Body of pancreas (tissue), 4 donors: ENCODE measurements at regions not wholly inside any gene's neighbourhood (a gene's known extent, or its start where the extent isn't known, plus 50 kb on each side); places are given as distances from the start of the nearest gene placed in this dataset.

Experiments used
- ATAC-seq: fragments of 150-250 bp; one replicate; pipeline ENCODE4 v1.9.1; 2016
- DNase-seq, 4 donors: peaks; one replicate each; pipeline ENCODE4 v3.0.0-alpha.2; 2019
- H3K27ac ChIP-seq, 4 donors: fragments of 200-600 bp; sonication (generic); 1 replicate in 3 of 4; 2 replicates in 1 of 4; pipeline versions ENCODE4 v1.5.1 to v1.6.1; 2016 to 2019; ENCODE audit warnings: mild to moderate bottlenecking in 1 of 4, mixed read lengths in 1 of 4, moderate library complexity in 1 of 4
- H3K27me3 ChIP-seq, 2 donors: fragments of 200-600 bp; sonication (generic); one replicate each; pipeline ENCODE4 v1.6.0; 2016; ENCODE audit warnings: mild to moderate bottlenecking in 1 of 2
- H3K36me3 ChIP-seq, 2 donors: fragments of 200-600 bp; sonication (generic); replicated peaks in 1 of 2; 2 replicates each; pipeline ENCODE4 v1.5.1; 2016; ENCODE audit warnings: low read depth in 2 of 2; ENCODE audit not compliant: insufficient read depth in 1 of 2
- H3K4me1 ChIP-seq: fragments of 200-600 bp; sonication (generic); one replicate; pipeline ENCODE4 v1.6.0; 2016
- H3K4me3 ChIP-seq, 2 donors: fragments of 200-600 bp; sonication (generic); 1 replicate in 1 of 2; 2 replicates in 1 of 2; pipeline ENCODE4 v1.5.1; 2016 to 2019
- H3K9me3 ChIP-seq, 3 donors: fragments of 200-600 bp; sonication (generic); 1 replicate in 2 of 3; 2 replicates in 1 of 3; pipeline ENCODE4 v1.5.1; 2016
- CTCF ChIP-seq, 7 experiments: fragments of 450-650 bp in 4 of 7; fragments of 200-600 bp in 3 of 7; sonication (generic) in 3 of 7; IDR thresholded peaks; one replicate each; pipeline ENCODE4 v1.5.1; 2016 to 2019; ENCODE audit warnings: antibody characterized with exemption in 7 of 7
- POLR2A ChIP-seq, 3 donors: fragments of 450-650 bp; IDR thresholded peaks; one replicate each; pipeline ENCODE4 v1.6.1; 2016; ENCODE audit warnings: antibody characterized with exemption in 3 of 3, mild to moderate bottlenecking in 2 of 3
- WGBS, 2 donors: methylation state at CpG; one replicate each; pipeline ENCODE4 v1.1.5; 2017; 5-methylcytosine and 5-hydroxymethylcytosine counted together
- intact Hi-C: fragments of 100-400 bp; cut with DNase I; formaldehyde crosslinking; loops from one replicate; pipeline ENCODE4 v1.15.1; 2023

DNA sequence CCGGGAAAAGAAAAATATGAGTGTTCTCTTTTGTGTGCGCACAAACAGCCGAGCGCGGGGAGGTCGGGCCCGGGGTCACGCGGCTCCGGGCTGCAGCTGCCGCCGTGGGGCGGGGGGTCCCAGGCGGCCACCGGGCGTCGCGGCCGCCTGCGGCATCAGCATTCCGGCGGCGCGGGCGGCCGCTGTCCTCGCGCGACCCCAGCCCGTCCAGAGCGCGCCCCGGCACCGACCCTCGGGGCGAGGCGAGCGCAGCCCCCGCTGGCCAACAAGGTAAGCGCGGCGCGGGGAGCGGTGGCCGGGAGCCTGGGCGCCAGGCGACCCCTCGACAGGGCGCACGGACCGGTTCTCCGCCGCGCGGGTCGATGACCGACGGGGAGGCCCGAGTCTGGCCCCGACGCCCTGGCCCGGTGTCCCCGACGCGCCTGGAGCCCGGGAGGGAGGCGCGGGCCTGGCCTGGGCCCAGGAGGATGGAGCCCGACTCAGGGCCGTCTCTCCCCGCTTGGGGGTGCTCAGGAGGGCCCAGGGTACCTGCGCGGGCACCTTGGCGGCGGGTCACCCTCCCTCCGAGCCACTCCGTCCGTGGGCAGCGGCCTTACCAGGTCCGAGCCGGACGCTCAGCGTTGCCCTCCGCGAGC lies 103.9 kb upstream of the DIO3 start:
- no peak for ATAC-seq
- H3K36me3 ChIP-seq, result no peaks in the 10 kb centered on the region
- TF ChIP-seq POLR2A (IDR thresholded peaks at IDR 0.05) (no peak), CTCF (IDR thresholded peaks at IDR 0.05) (no peak)
- H3K4me1 ChIP-seq, result peaks cover 18% of the 10 kb centered on the region
- no peak for DNase-seq
- no peak overlapping the region for H3K4me3 ChIP-seq
- intact Hi-C loops, result no loop called here
- no peaks in the 10 kb centered on the region for H3K9me3 ChIP-seq
- H3K27ac ChIP-seq, result no peak overlapping the region
- 9 to 26% methylated on average over 22 to 42 of the region's 85 CpGs for WGBS, 2 donors
- peaks cover 17 to 25% of the 10 kb centered on the region in 2 donors for H3K27me3 ChIP-seq

DNA sequence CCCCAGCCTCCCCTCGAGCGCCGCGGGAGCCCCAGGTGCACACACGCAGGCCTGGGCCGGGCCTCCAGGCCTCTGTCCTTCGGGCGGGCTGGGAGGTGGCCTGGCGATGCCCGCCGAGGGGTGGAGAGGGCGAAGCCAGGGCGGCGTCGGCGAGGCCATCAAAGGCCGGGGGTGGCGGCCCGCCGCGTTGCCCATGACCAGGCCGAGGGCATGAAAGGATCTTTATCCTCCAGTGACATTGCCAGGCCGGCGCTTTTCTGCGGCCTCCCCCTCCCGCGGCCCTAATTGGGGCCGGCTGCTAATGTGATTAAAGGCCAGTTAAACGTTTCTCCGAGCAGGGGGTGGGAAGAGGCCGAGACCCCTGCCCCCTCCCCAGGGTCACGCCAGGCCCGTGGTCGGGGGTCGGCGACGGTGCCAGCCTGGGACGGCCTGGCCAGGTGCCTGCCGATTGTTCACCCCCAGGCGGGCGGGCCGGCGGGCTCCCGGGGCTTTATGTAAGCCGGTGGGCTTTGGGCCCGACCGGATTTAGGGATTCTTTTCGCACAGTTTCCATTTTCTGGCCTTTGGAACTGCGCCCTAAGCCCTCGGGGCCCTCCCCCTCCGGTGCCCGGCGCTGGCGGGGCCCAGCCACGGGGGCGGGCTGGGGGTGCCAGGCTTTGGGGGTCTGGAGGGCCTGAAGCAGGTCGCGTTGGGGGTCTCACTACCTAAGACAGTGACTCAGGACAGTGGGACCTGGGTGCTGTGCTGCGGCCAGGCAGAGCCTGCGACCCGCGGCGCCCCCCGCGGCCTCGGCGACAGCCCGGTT lies 103.2 kb upstream of the DIO3 start:
- H3K27me3 ChIP-seq, result peaks cover 17 to 25% of the 10 kb centered on the region in 2 donors
- H3K36me3 ChIP-seq, result no peaks in the 10 kb centered on the region
- intact Hi-C loops, result no loop called here
- H3K4me3 ChIP-seq, result no peak overlapping the region
- ATAC-seq (peak; percentile 27), DNase-seq (no peak)
- TF ChIP-seq CTCF (IDR thresholded peaks at IDR 0.05) (no peak), POLR2A (IDR thresholded peaks at IDR 0.05) (no peak)
- no peaks in the 10 kb centered on the region for H3K9me3 ChIP-seq
- H3K27ac ChIP-seq, result no peak overlapping the region
- 9 to 22% methylated on average over 28 to 60 of the region's 68 CpGs for WGBS, 2 donors
- H3K4me1 ChIP-seq, result peaks cover 18% of the 10 kb centered on the region

- Histone ChIP-seq H3K27ac (no peak overlapping the region), H3K27me3 (peaks cover 17 to 25% of the 10 kb centered on the region in 2 donors), H3K4me1 (peaks cover 23% of the 10 kb centered on the region), H3K4me3 (peak overlapping the region in 1 of 2 donors; percentile 7), H3K9me3 (no peaks in the 10 kb centered on the region), H3K36me3 (no peaks in the 10 kb centered on the region)
- WGBS, 2 donors, result 2% methylated on average over 91 of the region's 92 CpGs; no CpG with 5 or more reads in 1 of the 2 donors
- TF ChIP-seq CTCF (IDR thresholded peaks at IDR 0.05) (no peak), POLR2A (IDR thresholded peaks at IDR 0.05) (no peak)
- ATAC-seq, result peak; percentile 39
- DNase-seq, result peak in 1 of 4 donors; percentile 23
- intact Hi-C loops, result no loop called here
These were observed 102.3 kb upstream of the DIO3 start for GRCh38 chr14:101458741-101459550.

DNA sequence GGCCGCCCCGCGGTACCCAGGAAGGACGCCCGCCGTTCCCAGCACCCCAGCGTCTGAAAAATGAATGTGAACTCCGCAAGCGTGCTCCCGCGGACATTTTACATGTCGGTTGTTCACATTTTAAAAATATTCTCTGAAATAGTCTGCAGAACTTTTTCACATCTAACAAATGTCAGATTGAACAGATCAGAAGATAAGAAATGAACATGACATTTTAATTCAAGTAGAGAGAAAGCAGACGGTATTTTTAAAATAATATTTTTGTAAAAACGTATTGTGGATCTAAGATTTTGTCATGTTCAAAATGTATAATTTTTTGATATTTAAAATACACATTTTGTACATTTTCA lies 101.8 kb upstream of the DIO3 start:
- ATAC-seq (no peak), DNase-seq (no peak)
- Histone ChIP-seq H3K4me3 (peak overlapping the region in 1 of 2 donors; percentile 7), H3K27ac (no peak overlapping the region), H3K27me3 (peaks cover 17 to 25% of the 10 kb centered on the region in 2 donors), H3K9me3 (no peaks in the 10 kb centered on the region), H3K36me3 (no peaks in the 10 kb centered on the region), H3K4me1 (peaks cover 29% of the 10 kb centered on the region)
- TF ChIP-seq CTCF (IDR thresholded peaks at IDR 0.05) (no peak), POLR2A (IDR thresholded peaks at IDR 0.05) (no peak)
- intact Hi-C loops, result no loop called here
- WGBS, 2 donors, result 30 to 52% methylated on average over 11 to 14 of the region's 14 CpGs
